Tongue (tissue), 1 donor: ENCODE measurements at regions not wholly inside any gene's neighbourhood (a gene's known extent, or its start where the extent isn't known, plus 50 kb on each side); places are given as distances from the start of the nearest gene placed in this dataset.

ENCODE experiments used
- DNase-seq: peaks from one replicate; pipeline ENCODE4 v3.0.0-alpha.2; 2015

DNA sequence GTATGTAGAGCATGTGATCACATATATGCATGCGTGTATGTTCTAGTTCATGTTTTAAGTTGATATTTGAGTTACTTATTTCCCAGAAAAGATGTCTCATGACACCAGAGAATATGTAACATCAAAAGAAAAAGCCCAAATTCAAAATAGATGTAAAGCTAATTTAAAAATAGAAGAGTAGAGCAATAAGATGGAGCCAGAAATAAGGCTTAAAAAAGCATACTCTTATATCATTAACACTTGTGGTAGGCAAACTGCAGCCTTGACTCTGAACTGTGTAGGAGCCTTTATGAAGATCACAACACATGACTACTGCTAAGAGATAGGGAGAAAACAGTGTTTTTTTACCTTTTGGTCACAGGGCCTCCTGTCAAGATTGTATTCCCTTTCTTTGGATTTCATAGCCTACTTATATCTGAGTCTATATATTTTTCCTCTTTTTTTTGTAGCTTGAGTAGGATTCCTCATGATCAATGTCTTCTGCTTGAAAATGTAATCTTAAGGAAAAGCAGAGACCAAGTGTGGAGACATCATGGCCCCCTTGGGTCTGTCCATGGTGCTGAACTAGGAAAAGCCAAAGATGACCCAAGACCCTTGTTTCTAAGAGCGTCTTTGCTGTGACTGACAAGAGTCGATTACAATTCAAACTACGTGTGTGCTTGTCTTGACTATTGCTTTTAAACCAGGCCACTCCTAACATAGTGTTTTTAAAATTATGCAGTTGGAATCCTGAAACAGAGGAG lies 390.4 kb downstream of the SHISA9 start:
- DNase-seq: peak; percentile 15

DNA sequence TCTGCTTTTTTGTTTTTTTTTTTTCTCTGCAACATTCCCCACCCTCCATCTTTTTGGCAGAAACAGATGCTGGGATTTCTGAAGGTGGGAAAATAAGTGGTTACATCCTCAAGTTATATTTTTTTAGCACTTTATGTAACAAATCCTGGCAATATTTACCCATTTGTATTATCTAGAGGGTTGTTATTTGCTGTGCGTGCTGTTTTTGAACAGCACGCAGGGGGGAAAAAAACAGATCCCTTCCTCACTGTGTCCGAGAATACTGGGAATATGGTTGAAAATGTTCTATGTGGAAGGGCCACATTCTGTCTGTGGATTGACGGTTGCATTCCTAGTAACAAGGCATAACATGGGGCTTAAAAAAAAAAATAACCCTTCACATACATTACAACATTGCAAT lies 394.8 kb downstream of the SHISA9 start:
- no peak for DNase-seq

DNA sequence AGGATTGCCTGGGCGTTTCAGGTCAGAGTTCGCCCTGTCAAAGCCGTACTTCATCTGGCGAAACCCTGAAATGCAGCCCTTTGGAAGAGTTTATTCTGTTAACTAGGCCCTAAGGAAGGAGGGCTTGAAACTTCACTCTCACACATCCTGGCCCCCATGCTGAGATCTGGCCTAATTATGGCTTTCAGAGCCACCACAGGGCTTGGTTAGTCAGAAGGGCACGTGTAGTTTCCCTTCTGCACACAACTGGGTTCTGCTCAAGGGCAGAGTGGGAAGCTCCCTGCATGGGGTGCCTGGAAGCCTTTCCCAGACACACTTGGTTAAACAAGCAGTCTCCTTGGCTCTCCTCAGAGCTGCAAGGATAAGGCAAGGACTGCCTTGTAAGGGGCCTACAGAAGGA lies 397.3 kb downstream of the SHISA9 start:
- DNase-seq: no peak

DNA sequence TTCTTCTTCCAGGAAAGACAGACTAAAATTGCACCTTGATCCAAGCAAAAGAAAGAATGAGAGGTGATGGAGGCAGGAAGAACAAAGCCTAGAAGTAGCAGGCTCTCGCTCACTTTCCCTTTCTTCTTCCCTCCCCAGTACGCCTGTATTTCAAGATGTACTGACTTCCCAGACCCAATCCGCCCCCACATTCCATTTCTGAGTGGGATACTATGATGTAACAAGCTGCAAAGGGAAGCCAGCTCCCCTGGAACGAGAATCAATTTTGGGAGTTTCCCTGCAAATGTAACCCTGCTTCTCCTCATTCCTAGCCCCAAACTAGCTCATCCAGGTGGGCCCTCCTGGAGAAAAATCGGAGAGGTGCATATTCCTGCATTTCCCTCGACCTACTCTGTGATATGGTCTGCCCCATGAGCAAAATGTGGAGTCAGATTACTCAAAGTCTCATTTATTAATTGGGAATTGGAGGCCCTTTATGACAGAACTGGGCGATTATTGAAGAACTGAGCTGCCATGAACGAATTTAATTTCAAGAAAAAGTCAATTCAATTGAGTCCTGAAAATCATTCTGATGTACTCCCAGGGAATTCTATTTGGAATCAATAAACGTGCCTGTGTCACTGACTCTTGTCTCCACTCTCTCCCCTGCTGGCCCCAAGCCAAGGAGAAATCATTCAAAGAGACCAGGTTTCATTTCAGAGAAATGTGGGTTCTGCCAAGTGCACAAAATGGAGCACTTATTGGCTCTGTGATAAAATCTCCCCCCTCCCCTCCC lies 398.9 kb downstream of the SHISA9 start:
- DNase-seq: no peak

DNA sequence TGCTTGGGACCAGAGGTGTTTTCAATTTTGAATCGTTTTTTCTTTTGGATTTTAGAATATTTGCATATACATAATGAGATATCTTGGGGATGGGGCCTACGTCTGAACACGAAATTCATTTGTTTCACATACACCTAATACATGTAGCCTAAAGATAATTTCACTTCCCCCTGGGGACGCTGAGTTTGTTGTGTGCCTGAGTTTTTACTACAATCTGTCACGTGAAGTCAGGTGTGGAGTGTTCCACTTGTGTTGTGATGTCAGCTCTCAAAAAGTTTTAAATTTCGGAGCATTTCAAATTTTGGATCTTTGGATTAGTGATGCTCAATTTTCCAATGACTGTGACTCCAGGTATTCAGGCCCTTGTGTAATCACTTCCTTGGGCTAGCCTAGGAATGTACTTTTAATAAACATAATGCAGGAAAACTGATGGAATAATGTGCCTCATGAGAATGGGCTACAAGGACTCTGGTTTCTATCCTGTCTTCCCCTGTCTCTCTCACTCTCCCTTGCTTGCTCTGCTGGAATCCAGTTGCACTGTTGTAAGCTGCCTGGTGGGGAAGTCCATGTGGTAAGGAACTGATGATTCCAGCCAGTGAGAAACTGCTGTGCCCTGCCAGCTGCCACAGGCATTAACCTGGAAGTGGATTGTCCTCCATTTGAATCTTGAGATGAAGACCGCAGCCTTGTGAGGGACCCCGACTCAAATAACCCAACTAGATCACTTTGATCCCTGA lies 403.8 kb downstream of the SHISA9 start:
- no peak for DNase-seq

DNA sequence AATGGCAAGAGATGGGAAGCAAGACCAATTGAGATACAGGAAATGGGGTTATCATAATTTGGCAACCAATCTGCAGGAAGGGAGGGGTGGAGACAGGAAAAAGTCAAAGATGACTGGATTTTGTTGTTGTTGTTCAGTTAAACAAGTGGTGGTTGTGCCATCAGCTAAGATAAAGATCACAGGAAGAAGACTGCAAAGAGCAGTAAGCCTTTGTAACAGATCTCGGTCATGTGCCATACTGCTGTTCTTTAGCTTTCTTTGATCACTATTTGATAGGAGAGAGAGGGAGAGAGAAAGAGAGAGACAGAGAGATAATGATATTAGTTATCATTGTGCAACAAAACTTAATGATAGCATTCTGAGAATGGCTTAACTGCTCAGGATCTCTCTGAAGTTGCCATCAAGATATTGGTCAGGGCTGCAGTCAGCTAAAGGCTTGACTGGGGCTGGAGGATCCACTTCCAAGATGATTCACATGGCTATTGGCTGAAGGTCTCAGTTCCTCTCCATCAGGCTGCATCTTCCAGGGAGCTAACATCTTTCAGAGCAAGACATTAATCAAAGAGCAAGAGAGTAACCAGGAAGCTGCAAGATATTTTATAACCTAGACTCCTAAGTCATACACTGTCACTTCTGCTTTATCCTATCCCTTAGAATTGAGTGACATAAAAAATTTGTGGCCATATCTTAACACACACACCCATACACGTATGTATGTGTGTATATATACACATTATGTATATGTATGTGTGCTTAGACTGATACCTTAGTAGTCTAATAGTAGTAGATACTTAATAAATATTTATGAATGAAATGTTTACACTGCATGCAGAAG lies 405.0 kb downstream of the SHISA9 start:
- DNase-seq: no peak

GRCh38 chr16:13307255-13307654 lies 405.9 kb downstream of the SHISA9 start:
- peak; percentile 2 for DNase-seq

DNA sequence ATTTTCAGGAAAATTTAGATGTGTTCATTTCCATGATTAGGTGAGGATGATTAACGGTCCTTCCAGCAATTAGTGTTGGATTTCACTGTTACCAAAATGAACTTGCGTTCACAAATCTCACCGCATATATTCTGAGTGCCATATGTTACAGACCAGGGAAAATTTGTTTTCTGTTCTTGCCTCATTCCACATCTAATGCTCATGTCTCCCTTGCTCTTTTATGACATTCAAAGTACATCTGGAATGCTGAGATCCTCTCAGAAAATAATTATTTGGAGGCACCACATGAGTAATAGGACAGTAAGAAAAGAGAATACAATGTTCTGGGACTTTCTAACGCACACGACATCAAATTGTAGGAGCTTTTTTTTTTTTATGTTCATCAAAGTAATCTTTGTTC lies 406.5 kb downstream of the SHISA9 start:
- no peak for DNase-seq

DNA sequence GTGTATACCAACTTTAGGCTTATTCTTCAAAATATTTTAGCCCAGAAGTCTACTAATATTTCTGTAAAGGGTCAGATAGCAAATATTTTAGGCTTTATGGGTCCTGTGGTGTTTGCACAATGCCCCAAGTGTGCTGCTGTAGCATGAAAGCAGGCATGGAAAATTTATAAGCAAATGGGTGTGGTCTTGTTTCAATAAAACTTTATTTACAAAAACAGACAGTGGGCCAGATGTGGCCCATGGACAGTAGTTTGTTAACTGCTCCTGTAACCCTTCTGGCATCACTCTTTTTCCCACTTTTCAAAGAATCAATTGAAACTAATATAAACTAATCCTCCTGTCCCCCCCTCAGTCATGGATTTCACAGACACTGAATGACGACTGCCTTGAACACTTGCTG lies 410.7 kb downstream of the SHISA9 start:
- DNase-seq: no peak

DNA sequence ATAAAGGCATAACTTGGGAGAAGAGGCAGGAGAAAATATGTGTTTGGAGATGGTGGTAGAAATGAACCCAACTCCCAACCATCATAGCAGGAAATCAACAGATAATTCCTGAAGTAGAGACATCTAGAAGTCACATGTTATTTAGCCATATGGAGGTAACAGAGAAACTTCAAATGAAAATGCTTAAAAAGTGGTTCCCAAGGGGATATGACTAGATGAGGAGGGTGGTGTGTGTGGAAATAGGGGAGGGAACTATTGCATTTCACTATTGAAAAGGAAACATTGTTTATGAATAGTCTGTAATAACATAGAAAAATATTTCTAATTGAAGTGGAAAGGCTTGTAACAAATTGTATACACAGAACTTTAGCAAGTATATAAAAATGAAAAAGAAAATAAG lies 412.0 kb downstream of the SHISA9 start:
- DNase-seq: no peak

DNA sequence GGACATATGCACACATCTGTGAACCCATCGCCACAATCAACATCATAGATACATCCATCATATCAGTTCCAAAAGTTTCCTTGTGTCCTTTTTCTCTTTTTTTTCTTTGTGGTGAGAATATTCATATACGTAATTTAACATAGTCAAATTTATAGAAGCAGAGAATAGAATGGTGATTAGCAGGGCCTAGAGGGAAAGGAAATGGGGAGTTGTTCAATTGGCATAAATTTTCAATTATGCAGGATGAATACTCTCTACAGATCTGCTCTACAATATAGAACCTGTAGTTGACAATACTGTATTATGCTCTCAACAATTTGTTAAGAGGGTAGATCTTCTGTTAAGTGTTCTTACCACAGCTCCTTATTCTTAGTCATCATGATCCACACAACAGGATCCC lies 413.2 kb downstream of the SHISA9 start:
- DNase-seq: no peak

GRCh38 chr16:13315642-13316427 lies 414.4 kb downstream of the SHISA9 start:
- no peak for DNase-seq

DNA sequence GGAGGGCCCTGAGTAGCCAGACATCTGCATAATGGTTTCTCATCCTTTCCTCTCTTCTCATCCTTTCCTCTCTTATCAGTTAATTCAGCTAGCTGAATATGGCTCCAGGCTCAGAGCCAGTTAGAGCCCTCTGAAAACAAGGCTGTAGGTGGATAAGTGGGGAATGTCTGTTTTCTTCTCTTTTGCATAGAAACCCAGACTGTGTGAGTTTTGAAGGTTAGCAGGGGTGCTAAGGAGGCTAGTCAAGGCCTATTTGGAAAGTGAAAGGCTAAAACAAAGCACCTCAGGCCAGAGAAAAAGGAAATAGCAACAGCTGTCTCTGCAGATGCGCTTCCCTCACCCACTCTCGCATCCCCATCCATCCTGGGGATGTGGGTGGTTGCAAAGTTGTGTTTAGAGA lies 420.9 kb downstream of the SHISA9 start:
- no peak for DNase-seq

GRCh38 chr16:13324851-13325250 lies 423.5 kb downstream of the SHISA9 start:
- DNase-seq: no peak

DNA sequence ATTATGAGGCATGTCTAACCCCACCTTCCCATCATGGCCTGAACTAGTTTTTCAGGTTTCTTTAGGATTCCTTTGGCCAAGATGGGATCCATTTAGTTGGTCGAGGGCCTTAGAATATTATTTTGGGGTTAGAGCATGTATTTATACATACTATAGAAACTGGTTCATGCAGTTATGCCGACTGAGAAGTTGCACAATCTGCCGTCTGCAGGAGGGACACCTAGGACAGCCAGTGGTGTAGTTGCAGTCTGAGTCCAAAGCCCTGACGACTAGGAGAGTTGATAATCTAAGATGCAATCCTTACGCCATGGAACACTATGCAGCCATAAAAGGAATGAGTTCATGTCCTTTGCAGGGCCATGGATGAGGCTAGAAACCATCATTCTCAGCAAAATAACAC lies 424.0 kb downstream of the SHISA9 start:
- no peak for DNase-seq

- no peak for DNase-seq
These were observed 430.5 kb downstream of the SHISA9 start for GRCh38 chr16:13331918-13332317.

DNA sequence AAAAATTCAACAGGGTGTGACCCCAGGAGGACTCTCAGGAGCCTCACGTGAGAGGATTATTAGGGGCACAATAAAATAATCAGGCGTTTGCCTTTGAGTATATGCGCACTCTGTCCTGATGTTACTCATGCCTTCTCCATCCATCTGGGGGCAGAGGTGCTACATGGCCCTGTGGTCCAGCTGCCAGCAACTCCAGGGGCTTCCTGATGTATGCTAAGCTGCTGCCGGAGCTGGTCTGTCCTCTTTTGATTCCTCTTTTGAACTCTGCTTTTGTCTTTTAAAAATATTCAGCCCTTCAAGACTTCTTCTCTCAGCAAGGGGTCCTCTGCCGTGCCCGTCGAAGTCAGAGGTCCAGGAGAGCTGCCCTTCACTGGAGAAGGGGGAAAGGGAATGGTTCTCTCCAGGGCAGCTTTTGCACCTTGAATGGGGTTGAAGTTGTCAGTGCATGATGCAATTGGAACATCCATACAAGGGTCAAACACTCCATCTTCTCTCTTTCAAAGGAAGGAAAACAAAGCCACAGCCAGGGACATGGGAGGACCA lies 431.4 kb downstream of the SHISA9 start:
- DNase-seq: no peak

GRCh38 chr16:13333336-13333735 lies 431.9 kb downstream of the SHISA9 start:
- no peak for DNase-seq

GRCh38 chr16:13335879-13336278 lies 434.5 kb downstream of the SHISA9 start:
- DNase-seq: no peak

GRCh38 chr16:13336335-13336734 lies 434.9 kb downstream of the SHISA9 start:
- no peak for DNase-seq
